D721Med (cell line): ENCODE measurements at regions not wholly inside any gene's neighbourhood (a gene's known extent, or its start where the extent isn't known, plus 50 kb on each side); places are given as distances from the start of the nearest gene placed in this dataset.

Experiments
- DNase-seq: peaks from one replicate; pipeline ENCODE4 v3.0.0; 2011; ENCODE audit warnings: low spot score; ENCODE audit not compliant: insufficient read length
- FAIRE-seq: peaks from 2 replicates; lab custom pipeline; 2011; peaks lifted over from hg19 to GRCh38; lab: Jason Lieb, UNC
- CTCF ChIP-seq: IDR thresholded peaks from 2 replicates; pipeline ENCODE4 v1.5.1; 2012; ENCODE audit warnings: mild to moderate bottlenecking, control low read depth; ENCODE audit not compliant: insufficient read depth; ENCODE audit errors: missing control alignments

GRCh38 chr17:20922128-20922670 lies 120.6 kb downstream of the USP22 start:
- TF ChIP-seq CTCF: no peak
- no peak for FAIRE-seq
- DNase-seq: no peak

GRCh38 chr17:20924306-20924705 lies 118.5 kb downstream of the USP22 start:
- DNase-seq: no peak
- TF ChIP-seq CTCF: no peak
- no peak for FAIRE-seq

DNA sequence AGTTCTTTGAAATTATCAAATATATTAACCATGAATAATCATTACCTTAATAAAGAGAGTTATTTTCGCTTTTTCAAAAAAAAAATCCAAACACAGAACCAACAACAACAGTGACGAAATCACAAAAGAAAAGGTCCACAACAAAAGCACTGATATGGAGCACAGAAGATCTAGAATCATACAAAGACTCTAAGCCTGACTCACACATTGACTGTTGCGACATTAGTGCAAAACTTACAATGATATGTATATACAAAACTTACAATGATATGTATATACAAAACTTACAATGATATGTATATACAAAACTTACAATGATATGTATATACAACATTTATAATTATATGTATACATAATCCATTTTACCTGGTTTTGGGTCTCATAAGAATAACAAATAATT lies 117.7 kb downstream of the USP22 start:
- no peak for FAIRE-seq
- no peak for DNase-seq
- no peak for TF ChIP-seq CTCF

DNA sequence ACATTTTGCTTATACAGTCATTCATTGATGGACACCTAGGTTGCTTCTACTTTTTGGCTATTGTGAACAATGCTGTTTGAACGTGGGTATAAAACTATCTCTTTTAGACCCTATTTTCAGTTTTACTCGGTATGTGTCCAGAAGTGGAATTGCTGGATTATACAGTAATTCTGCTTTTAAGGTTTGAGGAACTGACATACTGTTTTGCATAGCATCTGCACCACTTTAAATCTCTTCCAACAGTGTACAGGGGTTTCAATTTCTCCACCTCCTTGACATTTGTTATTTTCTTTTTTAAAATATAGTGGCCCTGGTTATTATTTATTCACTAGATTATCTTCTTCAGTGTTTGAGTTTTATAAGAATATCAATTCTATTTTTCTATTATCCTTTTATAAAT lies 116.9 kb downstream of the USP22 start:
- TF ChIP-seq CTCF: no peak
- DNase-seq (no peak), FAIRE-seq (no peak)

- DNase-seq (no peak), FAIRE-seq (no peak)
- TF ChIP-seq CTCF: no peak
Observed at GRCh38 chr17:20926532-20926931, 116.3 kb downstream of the USP22 start.

GRCh38 chr17:20927308-20927977 lies 115.4 kb downstream of the USP22 start:
- no peak for DNase-seq
- no peak for TF ChIP-seq CTCF
- FAIRE-seq: no peak

GRCh38 chr17:20929334-20929733 lies 113.5 kb downstream of the USP22 start:
- FAIRE-seq: no peak
- no peak for DNase-seq
- TF ChIP-seq CTCF: no peak
